GM18951 (cell line): ENCODE measurements at regions not wholly inside any gene's neighbourhood (a gene's known extent, or its start where the extent isn't known, plus 50 kb on each side); places are given as distances from the start of the nearest gene placed in this dataset.

ENCODE experiments used
- POLR2A ChIP-seq: IDR thresholded peaks from 4 replicates; pipeline ENCODE4 v1.6.1; 2011; ENCODE audit warnings: mild to moderate bottlenecking; ENCODE audit not compliant: insufficient read length, insufficient read depth; ENCODE audit errors: extremely low read depth
- in situ Hi-C: fragments of 300-500 bp; cut with MboI; formaldehyde crosslinking; loops from one replicate; pipeline ENCODE4 v1.12.0; 2022; ENCODE audit warnings: low sequenced_read_pairs, mixed read lengths, inconsistent platforms; ENCODE audit not compliant: unreplicated experiment

DNA sequence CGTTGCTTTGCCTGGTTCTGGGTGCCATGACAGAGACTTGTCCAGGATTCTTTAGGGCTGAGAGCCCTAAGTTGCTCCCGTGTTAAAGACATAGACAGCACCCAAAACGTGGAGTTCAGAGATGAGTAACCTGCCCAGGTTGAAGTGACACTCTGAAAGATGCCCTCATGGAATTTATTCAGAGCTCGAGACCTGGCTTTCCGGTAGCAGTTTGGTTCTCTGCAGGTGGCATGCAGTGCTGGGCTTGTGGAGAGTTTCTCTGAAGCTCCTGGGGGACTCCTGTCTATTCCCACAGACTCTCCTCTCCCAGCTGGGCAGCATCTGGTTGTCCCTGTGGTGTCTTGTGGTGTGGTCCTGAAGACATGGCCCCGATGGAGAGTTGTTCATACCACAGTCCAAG lies 241.0 kb downstream of the RHOU start:
- in situ Hi-C loops: no loop called here
- no peak for TF ChIP-seq POLR2A

DNA sequence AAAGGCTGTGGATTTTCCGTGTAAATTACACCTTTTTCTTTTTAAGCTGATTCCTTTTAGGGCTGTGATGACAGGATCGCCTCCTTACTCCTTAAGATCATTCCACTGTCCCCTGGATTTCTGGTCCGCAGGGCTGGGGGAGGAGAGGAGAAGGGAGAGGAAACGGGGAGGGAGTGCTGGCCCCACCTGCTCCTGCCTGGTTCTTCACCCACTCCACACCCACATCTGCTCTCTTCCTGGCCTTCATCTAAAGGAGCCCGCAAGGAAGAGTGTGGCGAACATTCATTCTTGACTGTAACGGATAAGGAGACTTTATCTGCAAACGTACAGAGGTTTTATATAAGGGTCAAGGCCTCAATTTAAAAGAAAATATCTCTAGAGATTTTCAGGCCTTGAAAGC lies 242.0 kb downstream of the RHOU start:
- in situ Hi-C loops: no loop called here
- no peak for TF ChIP-seq POLR2A

DNA sequence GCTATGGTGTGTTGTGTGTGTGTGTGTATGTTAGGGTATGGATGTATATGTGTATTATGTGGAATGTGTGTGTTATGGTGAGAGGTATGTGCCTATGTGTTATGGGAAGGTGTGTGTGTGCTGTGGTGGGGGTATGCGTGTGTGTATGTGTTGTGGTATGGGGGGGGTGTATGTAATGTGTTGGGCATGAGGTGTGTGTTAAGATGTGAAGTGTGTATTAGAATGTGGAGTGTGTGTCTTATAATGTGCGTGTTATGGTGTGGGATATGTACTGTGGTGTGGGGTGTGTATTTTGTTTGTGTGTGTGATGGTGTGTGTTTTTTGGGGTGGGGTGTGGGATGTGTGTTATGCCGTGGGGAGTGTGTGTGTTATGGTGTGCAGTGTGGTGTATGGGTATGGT lies 242.5 kb downstream of the RHOU start:
- in situ Hi-C loops: no loop called here
- TF ChIP-seq POLR2A: no peak

- in situ Hi-C loops: no loop called here
These were observed 243.4 kb downstream of the RHOU start for GRCh38 chr1:228978484-228979324.

GRCh38 chr1:228979325-228979699 lies 244.0 kb downstream of the RHOU start:
- in situ Hi-C loops: no loop called here
- no peak for TF ChIP-seq POLR2A

More at GRCh38 chr1:228978484-228979324, 243.4 kb downstream of the RHOU start:
- no peak for TF ChIP-seq POLR2A

DNA sequence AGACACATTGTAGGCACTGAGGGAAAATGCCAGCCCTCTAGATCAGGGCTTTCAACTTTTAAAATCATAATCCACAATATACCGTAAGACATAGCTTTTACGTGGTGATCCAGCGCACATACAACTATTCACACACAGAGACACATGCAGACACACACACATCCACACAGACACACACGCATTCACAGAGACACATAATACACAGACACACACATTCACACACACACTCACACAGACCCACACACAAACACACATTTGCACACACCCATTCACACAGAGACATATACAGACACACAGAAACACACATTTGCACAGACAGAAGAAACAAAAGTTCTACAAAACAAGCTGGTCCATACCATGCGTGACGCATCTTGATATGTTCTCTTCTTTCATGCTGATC lies 244.5 kb downstream of the RHOU start:
- in situ Hi-C loops: no loop called here
- no peak for TF ChIP-seq POLR2A

DNA sequence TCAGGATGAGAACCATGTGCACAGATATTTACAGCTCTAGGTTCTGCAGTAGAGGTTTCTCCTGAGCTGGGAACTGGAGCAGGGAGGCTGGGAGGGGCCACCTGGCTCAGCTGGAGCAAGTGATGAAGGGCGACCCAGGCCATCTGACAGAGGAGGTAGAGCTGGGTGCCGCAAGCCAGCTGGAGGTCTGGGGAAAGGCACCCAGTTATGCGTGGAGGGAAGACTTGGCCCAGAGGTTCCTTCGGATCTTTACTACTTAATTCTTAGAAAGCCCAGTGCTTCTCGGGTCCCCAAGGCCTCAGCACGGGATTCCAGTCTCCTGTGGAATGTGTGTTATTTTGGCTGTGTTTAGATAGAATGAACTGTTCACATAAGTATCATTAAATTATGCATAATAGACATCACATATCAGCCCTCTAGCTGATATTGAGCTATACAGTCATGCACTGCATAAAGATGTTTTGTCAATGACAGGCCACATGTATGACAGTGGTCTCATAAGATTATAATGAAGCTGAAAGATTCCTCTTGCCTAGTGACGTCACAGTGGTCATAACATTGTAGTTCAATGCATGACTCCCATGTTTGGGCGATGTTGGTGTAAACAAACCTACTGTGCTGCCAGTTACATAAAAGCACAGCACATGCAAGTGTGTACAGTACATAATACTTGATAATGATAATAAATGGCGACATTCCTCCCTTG lies 245.1 kb downstream of the RHOU start:
- in situ Hi-C loops: no loop called here
- TF ChIP-seq POLR2A: no peak

DNA sequence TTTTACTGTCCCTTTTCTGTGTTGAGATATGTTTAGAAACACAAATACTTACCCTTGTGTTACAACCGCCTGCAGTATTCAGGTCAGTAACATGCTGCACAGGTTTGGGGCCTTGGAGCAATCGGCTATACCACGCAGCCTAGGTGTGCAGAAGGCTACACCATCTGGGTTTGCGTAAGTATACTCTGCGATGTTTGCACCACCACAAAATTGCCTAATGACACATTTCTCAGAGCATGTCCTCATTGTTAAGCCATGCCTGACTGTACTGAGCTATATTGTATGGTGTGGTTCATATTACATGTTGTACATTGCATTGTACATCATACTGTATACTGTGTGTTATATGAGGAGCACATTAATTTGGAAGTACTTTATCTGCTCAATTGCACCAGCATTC lies 247.4 kb downstream of the RHOU start:
- TF ChIP-seq POLR2A: no peak
- in situ Hi-C loops: no loop called here

GRCh38 chr1:228983231-228983660 lies 248.0 kb downstream of the RHOU start:
- no peak for TF ChIP-seq POLR2A
- in situ Hi-C loops: no loop called here

GRCh38 chr1:228983661-228984060 lies 248.4 kb downstream of the RHOU start:
- in situ Hi-C loops: no loop called here
- TF ChIP-seq POLR2A: no peak

DNA sequence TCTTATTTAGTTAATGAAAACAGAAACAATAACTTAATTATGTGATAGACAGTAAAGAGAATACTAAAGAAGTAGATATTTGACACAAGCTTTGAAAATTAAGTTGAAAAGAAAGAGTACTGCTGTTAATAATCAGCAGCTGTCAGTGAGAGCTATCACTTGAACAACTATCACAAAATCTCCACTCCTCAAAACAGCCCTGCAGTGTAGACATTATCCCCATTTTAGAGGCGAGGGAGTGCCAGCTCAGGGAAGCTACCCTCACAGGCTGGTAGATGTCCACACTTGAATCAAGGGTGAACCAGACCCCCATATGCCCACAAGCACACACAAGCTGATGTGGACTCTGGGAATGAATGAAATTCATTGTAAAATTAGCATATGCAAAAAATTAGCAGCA lies 248.8 kb downstream of the RHOU start:
- TF ChIP-seq POLR2A: no peak
- in situ Hi-C loops: no loop called here

DNA sequence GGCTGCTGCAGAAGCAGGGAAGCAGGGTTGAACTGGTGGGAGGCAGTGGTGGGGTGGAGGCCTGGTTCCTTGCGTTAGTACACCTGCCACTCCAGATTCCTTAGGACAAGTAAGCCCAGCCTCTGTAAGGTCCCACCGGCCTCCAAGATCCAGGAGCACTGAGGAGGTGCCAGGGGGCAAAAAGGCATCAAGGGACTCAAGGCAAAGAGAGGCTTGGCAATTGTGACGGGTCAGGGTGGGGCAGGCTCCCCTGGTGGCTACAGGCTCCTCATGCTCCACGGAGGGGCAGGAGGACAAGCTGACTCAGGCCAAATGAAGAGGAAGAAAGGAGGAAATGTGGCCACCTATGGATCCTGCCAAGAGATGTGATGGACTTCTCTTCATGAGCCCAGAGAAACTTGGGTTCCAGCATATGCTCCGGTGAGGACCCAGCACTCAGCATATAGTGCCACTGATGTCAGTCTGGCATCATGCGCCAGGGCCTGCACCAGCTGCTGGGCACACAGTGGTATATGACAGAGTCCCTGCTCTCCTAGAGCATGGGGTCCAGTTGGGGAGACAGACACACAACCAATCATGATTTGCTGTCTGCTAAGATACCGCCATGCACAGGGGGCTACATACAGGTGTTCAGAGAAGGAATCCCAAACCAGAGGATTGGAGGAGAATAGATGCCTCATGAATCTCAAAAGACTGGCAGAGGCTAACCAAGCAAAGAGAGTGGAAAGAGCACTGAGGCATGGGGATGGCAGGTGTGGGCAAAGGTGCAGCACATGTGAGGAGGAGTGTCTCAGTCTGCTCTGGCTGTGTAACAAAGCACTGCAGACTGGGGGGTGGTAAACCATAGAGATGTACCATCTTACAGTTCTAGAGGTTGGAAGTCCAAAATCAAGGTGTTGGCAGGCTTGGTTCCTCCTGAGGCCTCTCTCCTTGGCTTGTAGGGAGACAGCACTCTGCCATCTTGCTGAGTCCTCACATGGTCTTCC lies 249.7 kb downstream of the RHOU start:
- in situ Hi-C loops: no loop called here

DNA sequence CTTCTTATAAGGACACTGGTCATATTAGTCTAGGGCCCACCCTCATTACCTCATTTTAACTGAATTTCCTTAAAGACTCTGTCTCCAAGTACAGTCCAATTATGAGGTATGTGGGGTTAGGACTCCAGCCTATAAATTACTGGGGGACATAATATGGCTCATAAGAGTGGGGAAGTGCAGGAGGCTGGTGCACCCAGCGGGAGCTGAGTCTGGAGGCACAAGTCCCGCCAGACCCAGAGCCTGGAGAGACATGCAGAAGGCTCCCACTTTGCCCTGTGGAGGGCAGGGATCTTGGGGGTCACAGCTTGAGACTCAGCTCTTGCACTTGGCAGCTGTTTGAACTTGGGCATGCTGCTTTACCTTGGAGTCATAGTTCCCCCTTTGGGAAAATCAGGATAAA lies 250.4 kb downstream of the RHOU start:
- in situ Hi-C loops: no loop called here
- TF ChIP-seq POLR2A: no peak

More for the DNA sequence above, 249.7 kb downstream of the RHOU start:
- TF ChIP-seq POLR2A: no peak
